ENCODE measurements at regions not wholly inside any gene's neighbourhood (a gene's known extent, or its start where the extent isn't known, plus 50 kb on each side); places are given as distances from the start of the nearest gene placed in this dataset.

DNA sequence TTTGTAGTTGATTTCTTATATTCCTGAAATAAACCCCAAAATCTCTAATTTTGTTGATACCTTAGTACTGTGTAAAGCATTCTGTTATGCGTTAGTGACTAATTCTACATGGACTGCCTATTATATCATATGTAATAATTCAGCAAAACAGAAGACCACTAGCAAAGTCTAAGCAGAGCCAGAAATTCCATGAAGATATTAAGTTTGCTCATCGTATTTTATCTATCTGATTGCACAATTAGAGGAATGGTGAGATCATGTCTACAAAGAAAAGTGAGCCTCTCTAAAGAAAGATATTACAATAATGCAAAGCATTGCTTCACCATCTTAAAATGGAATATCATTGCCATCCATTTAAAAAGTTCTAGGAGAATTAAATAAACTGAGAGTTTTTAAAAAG lies 374.6 kb upstream of the SLC7A11 start:
- TF ChIP-seq POLR2AphosphoS5 (IDR thresholded peaks at IDR 0.05) (no peak), POLR2A (IDR thresholded peaks at IDR 0.05) (no peak)
- TF ChIP-seq, protein P1, sequence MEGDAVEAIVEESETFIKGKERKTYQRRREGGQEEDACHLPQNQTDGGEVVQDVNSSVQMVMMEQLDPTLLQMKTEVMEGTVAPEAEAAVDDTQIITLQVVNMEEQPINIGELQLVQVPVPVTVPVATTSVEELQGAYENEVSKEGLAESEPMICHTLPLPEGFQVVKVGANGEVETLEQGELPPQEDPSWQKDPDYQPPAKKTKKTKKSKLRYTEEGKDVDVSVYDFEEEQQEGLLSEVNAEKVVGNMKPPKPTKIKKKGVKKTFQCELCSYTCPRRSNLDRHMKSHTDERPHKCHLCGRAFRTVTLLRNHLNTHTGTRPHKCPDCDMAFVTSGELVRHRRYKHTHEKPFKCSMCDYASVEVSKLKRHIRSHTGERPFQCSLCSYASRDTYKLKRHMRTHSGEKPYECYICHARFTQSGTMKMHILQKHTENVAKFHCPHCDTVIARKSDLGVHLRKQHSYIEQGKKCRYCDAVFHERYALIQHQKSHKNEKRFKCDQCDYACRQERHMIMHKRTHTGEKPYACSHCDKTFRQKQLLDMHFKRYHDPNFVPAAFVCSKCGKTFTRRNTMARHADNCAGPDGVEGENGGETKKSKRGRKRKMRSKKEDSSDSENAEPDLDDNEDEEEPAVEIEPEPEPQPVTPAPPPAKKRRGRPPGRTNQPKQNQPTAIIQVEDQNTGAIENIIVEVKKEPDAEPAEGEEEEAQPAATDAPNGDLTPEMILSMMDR (IDR thresholded peaks at IDR 0.05), result no peak

DNA sequence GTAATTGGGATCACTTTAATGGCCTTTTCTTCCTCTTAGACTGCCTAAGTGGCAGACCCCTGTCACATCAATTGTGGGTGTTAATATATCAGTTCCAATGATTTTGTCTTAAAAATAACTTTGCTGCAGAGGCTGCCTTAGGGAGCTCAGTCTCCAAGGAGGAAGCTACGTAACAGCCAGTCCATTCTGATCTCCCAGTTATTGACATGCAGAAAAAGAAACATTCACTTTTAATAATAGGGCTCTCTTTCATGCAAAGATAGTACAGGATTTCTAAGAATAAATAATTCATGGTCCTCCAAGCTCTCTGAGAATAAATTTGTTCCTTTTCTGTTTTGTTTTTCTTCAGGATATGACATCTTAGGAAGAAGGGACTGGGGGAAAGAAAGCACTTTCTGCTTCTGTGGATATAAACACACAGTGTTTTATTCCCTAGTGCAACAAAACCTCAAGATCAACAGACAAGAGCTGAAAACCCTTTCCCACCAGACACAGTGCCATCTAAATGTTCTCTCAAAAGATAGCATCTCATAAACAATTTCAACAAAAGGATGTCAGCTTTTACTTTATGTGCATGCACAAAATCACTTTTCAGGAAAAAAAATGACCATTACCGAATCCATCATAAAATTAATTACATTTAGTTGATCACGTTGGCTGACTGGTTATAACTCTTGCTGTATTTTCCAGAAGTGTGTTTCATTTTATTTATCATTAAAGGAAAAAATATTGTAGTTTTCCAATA lies 372.4 kb upstream of the SLC7A11 start:
- H3K4me3 ChIP-seq, result no peak overlapping the region
- no peak for TF ChIP-seq POLR2A (IDR thresholded peaks at IDR 0.05)
- TF ChIP-seq, protein P1 (IDR thresholded peaks at IDR 0.05), result no peak
- TF ChIP-seq POLR2AphosphoS5 (IDR thresholded peaks at IDR 0.05), result no peak
- WGBS, result 56% methylated on average over 3 of the region's 3 CpGs
- no peak for DNase-seq (ENCODE audit: low spot score)
- no peak overlapping the region for H3K27ac ChIP-seq
- no peaks in the 10 kb centered on the region for H3K36me3 ChIP-seq
- H3K9me3 ChIP-seq, result no peaks in the 10 kb centered on the region
- no peaks in the 10 kb centered on the region for H3K27me3 ChIP-seq (replicated peaks; ENCODE audit: insufficient read depth)
- no peaks in the 10 kb centered on the region for H3K4me1 ChIP-seq (replicated peaks)
- intact Hi-C loops (cut with DNase I), result no loop called here

More for the DNA sequence above, 374.6 kb upstream of the SLC7A11 start:
- Histone ChIP-seq H3K4me1 (replicated peaks) (no peaks in the 10 kb centered on the region), H3K4me3 (no peak overlapping the region), H3K27me3 (replicated peaks; ENCODE audit: insufficient read depth) (no peaks in the 10 kb centered on the region), H3K27ac (no peak overlapping the region), H3K9me3 (no peaks in the 10 kb centered on the region), H3K36me3 (no peaks in the 10 kb centered on the region)
- no peak for DNase-seq (ENCODE audit: low spot score)
- 84% methylated on average over 2 of the region's 2 CpGs for WGBS
- intact Hi-C loops (cut with DNase I), result no loop called here

DNA sequence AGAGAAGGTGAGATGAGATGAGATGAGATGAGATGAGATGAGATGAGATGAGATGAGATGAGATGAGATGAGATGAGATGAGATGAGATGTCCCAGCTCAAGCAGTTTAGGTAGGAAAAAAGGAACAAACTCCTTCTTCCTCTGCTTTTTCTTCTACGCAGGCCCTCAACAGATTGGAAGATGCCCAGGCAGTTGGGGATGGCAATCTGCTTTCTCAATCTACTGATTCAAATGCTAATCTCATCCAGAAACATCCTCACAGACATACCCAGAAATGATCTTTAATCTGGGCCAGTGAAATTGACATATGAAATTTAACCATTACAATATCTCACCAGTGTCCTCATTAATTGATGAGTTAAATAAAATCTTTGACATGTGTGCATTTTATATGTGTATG lies 370.3 kb upstream of the SLC7A11 start:
- no peak for DNase-seq (ENCODE audit: low spot score)
- WGBS, result 88% methylated on average over 1 of the region's 1 CpG
- H3K9me3 ChIP-seq, result no peaks in the 10 kb centered on the region
- no peaks in the 10 kb centered on the region for H3K4me1 ChIP-seq (replicated peaks)
- no peak overlapping the region for H3K27ac ChIP-seq
- no peak overlapping the region for H3K4me3 ChIP-seq
- no peaks in the 10 kb centered on the region for H3K36me3 ChIP-seq
- intact Hi-C loops (cut with DNase I), result no loop called here
- TF ChIP-seq, protein P1 (IDR thresholded peaks at IDR 0.05), result no peak
- TF ChIP-seq POLR2AphosphoS5 (IDR thresholded peaks at IDR 0.05), result no peak
- TF ChIP-seq POLR2A (IDR thresholded peaks at IDR 0.05), result no peak
- H3K27me3 ChIP-seq (replicated peaks; ENCODE audit: insufficient read depth), result no peaks in the 10 kb centered on the region

DNA sequence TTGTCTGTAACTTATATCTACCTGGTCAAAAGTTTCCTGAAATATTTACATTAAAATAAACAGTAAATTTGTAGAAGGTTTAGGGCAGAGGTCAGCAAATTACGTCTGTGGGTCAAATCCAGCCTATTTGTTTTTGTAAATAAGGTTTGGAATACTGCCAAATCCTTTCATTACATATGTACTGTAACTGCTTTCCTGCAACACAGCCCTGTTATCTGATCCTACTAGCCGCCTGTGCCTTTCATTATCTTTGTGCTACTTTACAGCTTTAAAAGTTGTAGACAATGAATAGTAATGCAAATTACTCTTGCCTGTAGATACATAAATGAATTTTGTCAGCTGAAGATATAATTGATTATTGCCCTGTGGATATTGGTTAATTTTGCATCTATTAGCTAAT lies 369.6 kb upstream of the SLC7A11 start:
- DNase-seq (ENCODE audit: low spot score), result no peak
- no peaks in the 10 kb centered on the region for H3K36me3 ChIP-seq
- TF ChIP-seq, protein P1 (IDR thresholded peaks at IDR 0.05), result no peak
- TF ChIP-seq POLR2A (IDR thresholded peaks at IDR 0.05), result no peak
- no peak for TF ChIP-seq POLR2AphosphoS5 (IDR thresholded peaks at IDR 0.05)
- intact Hi-C loops (cut with DNase I), result no loop called here
- WGBS, result 78% methylated on average over 2 of the region's 2 CpGs
- H3K4me1 ChIP-seq (replicated peaks), result no peaks in the 10 kb centered on the region
- no peak overlapping the region for H3K27ac ChIP-seq
- no peak overlapping the region for H3K4me3 ChIP-seq
- no peaks in the 10 kb centered on the region for H3K9me3 ChIP-seq
- no peaks in the 10 kb centered on the region for H3K27me3 ChIP-seq (replicated peaks; ENCODE audit: insufficient read depth)

DNA sequence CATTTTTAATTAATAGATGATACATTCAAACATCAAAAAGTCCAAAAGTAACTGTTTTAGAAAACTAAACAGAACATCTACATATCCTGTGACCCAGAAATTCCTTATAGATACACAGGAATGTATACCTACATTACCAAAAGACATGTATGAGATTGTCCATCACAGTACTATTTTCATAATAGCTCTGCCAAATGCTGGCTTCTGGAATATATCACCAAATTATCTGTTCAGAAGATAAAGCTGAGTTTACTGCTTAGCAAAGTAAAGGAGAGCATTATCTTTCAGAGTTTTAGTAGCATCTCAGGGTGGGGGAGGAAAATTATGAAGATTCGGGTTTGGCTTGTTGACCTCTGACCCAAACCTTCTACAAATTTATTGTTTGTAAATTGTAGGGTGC lies 368.9 kb upstream of the SLC7A11 start:
- TF ChIP-seq POLR2A (IDR thresholded peaks at IDR 0.05), result no peak
- no peak for TF ChIP-seq POLR2AphosphoS5 (IDR thresholded peaks at IDR 0.05)
- TF ChIP-seq, protein P1 (IDR thresholded peaks at IDR 0.05), result no peak
- DNase-seq (ENCODE audit: low spot score), result no peak
- intact Hi-C loops (cut with DNase I), result no loop called here
- no peaks in the 10 kb centered on the region for H3K9me3 ChIP-seq
- WGBS, result 83% methylated on average over 1 of the region's 1 CpG
- H3K4me3 ChIP-seq, result no peak overlapping the region
- H3K27ac ChIP-seq, result no peak overlapping the region
- no peaks in the 10 kb centered on the region for H3K27me3 ChIP-seq (replicated peaks; ENCODE audit: insufficient read depth)
- no peaks in the 10 kb centered on the region for H3K36me3 ChIP-seq
- H3K4me1 ChIP-seq (replicated peaks), result no peaks in the 10 kb centered on the region
